HG02798 (cell line): ENCODE measurements at regions not wholly inside any gene's neighbourhood (a gene's known extent, or its start where the extent isn't known, plus 50 kb on each side); places are given as distances from the start of the nearest gene placed in this dataset.
"Not testable (repeated sequence)": the region's sequence is repeated elsewhere in the genome, so short reads cannot be mapped to it uniquely, and the experiment has no call there.

Source experiments
- ATAC-seq: cut with Tn5 transposase; IDR thresholded peaks from one replicate; pipeline ENCODE4 v1.9.1; 2021; ENCODE audit warnings: mild to moderate bottlenecking; ENCODE audit not compliant: unreplicated experiment, poor library complexity

DNA sequence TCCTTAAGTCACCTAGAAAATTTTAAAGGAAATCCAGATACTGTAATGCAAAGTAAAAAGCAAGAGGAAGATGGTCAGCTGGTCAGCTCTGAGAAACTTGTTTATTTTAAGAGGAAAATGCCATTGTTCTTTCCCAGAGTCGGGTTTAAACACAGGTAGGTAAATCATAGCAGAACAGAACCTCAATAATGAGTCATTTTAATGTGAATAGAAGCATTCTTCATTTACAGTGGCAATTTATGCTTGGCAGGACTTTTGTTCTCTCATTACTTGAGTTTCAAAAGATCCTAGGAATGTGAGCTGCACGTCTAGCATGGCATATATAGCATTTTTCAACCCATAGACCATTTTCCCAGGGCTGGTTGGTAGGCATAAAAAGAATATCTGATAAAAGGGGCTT is 132.3 kb downstream of the LIG4 start:
- ATAC-seq = no peak

DNA sequence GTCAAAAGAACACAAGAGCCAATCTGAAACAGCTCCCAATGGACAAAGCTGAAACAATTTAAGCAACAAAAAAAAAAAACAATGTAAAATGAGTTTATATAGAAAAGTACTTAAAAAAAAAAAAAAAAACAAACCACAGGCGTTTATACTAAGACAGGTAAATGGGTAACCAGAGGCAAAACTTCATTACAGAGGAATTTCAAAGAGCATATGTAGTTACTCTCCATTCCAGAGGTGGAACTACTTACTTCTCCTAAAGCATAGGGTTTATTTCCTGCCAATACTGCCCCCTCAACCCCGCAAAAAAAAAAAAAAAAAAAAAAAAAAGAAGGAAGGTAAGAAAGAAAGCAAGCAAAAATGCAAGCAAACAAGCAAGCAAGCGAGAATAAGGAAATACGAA is 132.9 kb downstream of the LIG4 start:
- no peak for ATAC-seq

DNA sequence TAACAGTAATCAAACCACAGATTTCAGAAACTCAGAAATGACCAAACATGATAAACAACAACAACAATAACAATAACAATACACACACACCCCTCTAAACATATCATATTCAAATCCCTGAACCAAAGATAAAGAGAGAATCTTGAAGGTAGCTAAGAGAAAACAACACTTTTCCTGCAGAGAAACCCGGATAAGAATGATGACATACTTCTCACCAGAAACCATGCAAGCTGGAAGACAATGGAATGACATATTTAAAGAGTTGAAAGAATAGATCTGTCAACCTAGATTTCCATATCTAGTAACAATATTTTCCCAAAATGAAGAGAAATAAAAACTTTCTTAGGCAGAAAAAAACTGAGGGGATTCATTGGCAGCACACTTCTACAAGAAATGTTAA is 138.1 kb downstream of the LIG4 start:
- no peak for ATAC-seq

DNA sequence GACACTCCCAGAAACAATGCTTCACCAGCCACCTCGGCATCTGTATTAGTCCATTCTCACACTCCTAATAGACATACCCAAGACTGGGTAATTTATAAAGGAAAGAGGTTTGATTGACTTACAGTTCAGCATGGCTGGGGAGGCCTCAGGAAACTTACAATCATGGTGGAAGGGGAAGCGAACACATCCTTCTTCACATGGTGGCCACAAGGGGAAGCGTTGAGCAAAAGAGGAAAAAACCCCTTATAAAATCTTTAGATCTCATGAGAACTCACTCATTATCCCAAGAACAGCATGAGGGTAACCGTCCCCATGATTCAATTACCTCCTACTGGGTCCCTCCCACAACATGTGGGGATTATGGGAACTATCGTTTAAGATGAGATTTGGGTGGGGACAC is 140.9 kb downstream of the LIG4 start:
- ATAC-seq = not testable (repeated sequence)

DNA sequence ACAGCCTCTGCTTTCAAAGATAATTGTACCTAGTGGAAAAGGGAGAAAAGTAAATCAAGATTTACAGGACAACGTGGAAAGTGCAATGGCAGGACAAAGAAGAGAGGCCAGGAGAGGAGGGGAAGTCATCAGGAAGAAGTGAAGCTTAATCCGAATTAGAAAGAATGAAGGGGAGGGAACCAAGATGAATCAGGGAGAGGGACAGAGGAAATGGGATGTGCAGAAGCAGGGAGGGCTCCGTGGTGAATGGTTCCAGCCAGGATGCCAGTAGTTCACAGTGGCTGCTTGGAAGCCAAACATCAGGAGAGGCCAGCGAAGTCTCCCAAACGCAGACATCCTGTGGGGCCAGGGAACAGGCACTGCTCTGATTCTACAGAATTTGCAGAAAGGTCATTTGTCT is 144.4 kb downstream of the LIG4 start:
- ATAC-seq = no peak

DNA sequence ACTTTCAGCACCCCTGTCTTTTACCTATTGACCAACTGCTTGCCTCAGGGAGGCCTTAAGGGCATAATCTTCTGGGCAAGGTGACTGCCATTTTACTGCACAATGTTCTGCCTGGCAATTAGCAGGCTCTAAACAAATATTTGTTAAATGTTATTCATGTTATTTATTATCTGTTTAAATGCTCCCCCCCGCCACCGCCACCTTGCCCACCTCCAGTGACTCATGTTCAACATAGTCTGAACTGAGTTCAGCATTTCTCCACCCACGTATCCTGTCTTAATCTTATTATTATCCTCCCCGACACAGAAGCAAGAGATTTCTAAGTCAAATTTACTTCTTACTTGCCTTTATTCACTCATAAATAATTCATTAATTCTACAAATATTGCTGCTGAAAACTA is 144.8 kb downstream of the LIG4 start:
- ATAC-seq = no peak

DNA sequence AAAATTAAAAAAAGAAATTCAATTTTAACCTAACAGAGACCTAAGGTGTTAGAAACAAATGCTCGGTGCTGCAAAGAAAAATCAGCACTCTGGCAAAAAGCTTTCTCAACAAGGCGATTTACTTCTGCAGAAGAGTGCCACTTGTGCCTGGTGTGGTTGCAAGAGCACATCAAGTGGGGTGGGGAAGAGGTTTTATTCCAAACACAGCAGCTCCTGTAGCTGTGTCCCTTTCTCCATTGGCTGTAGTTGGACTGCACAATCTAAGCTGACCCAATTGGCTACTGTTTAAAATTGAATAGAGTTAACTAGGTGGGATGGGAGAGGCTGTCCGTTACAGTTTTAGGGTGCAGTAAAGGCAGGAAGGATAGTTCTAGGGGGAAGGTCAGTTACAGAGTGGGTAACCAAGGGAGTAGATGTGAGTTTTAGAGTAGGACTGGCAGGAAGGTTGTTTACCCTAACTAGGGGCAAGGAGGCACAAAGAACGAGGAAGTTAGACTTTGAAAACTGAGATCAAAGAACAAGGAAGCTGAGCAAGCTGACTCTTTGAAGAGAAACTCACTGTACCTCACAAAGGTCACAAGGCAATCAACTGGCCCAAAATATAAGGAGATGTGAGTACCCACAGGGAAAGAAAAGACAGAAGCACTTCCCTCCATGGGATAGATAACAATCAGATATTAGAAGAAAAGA is 145.7 kb downstream of the LIG4 start:
- ATAC-seq = no peak

DNA sequence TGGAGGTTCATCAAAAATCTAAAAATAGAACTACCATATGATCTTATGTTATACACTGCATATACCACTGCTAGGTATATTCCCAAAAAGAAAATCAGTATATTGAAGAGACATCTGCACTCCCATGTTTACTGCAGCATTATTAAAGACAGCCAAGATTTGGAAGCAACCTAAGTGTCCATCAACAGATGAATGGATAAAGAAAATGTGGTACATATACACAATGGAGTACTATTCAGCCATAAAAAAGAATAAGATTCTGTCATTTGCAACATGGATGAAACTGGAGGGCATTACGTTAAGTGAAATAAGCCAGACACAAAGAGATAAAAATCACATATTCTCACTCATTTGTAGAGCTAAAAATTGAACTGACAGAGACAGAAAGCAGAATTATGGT is 151.0 kb downstream of the LIG4 start:
- not testable (repeated sequence) for ATAC-seq

DNA sequence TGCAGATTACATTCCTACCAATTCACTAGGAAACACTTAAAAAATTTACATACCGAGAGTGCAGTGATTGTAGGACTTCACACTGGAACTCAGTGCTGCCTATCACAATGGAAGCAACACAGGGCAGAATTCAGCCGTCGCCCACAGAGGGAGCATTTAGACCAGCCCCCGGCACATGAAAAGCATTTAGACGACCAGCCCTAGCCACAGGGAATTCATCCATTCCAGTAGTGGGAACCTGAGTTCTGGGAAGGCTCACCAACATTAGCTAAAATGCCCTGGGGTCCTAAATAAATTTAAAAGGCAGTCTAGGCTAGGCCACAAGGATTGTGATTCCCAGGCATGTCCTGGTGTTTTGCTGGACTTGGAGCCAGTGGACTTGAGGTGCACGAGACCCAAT is 155.2 kb downstream of the LIG4 start:
- no peak for ATAC-seq

DNA sequence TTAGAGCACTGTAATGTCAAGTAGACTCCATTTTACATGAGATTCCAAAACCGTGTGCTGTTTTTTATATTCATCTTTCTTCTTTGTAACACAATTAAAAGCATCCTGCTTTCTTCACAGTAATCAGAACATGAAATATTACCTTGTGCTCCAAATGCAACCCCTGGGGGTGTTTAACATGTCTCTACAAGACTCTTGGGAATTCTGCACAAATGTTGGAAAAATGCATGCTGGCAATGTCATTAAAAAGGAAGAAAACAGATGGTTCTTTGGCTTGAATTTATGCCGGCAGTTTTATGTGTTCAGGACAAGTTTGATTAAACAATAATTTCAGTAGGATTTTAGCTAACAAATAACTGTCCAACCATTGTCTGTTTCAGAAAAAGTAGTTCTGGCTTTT is 159.1 kb downstream of the LIG4 start:
- no peak for ATAC-seq

DNA sequence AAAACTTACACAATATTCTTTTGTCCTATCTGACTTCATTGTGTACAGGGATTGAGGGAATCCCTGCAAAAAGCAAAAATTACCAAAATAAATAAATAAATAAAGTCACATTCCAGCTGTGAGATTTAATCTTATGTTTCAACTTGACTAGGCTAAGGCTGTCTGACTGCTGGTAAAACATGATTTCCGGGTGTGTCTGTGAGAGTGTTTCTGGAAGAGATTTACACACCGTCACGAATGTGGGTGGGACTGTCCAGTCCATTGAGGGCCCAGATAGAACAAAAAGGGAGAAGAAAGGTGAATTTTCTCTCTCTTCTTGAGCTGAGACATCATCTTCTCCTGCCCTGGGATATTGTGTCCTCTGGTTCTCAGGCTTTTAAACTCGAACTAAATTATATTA is 166.1 kb downstream of the LIG4 start:
- no peak for ATAC-seq

DNA sequence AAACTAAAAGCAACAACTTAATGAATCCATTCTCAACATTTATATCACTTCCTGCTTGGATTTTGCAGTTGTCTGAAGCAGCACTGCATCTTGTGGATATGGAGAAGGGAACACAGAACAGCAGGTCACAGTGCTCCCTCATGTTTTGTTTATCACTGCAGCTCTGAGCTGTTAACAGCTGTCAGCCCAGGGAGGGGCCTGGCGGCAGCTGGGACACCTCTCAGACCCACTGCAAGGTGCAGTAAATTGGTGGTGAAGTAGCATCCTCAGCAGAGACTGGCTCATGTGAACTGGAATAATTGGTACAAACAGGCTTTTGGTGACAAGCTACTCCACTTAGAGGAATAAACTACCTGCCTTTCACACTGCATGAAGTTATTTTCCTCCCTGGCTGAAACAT is 170.4 kb downstream of the LIG4 start:
- ATAC-seq = no peak

DNA sequence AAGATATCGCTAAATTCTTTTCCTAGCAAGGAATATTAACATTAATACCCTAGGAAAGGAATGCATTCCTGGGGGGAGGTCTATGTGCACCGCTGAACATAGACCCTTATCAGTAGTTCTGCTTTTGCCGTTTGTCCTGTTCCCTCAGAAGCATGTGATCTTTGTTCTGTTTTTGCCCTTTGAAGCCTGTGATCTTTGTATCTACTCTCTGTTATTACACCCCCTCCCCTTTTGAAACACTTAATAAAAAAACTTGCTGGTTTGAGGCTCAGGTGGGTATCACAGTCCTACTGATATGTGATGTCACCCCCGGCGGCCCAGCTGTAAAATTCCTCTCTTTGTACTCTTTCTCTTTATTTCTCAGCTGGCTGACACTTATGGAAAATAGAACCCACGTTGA is 172.5 kb downstream of the LIG4 start:
- not testable (repeated sequence) for ATAC-seq

DNA sequence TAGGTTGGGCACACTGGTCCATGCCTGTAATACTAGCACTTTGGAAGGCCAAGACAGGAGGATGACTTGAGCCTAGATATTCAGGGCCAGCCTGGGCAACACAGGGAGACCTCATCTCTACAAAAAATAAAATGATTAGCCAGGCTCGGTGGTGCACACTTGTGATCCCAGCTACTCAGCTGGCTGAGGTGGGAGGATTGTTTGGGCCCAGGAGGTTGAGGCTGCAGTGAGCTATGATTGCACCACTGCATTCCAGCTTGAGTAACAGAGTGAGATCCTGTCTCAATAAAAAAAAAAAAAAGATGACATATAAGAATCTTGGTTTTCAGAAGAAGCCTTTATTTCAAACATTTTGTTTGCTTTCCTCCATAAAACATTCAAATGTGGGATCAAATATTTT is 178.0 kb downstream of the LIG4 start:
- no peak for ATAC-seq

DNA sequence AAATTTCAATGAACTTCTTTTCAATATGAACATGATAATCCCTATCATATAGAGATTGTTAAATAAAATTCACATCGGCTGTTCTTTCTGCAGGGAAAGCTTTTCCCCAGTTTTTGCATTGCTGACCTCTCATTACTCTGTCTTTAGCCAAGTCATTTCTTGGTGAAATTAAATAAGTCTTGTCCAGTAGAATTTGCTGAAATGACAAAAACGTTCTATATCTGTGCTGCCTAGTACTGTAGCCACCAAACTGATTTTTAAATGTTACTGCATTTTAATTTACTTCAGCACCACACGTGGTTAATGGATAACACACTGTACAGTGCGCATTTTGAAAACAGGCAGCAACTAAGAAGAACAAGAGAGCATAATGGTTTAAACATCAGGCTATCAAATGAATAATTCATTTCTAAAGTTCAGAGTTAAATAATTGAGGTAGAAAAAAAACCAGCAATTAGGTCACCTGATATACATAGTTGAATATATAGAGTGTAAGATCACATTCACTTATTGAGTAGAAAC is 178.9 kb downstream of the LIG4 start:
- no peak for ATAC-seq

DNA sequence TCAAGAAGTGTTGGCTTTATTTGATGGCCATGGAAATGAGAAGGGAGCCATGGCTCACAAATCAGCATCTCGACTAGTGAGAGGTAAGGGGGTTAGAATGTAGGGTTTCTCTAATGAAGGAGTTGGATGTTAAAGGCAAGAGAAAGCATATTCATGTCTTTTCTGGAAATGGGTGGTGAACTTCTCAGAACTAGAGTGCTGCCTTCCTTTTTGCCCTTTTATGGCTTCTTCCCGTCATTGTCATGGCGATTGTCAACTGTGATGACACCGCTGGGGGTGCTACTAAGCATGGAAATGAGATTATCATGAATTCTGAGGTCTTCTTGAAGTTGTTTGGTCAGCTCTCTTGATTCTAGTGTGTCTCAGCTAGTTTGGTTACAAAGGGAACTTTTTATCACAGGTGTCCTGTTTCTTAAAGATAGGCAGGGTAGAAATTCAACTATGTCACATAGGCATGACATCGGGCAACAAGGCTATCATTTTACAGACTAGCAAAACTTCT is 180.4 kb downstream of the LIG4 start:
- ATAC-seq = no peak

DNA sequence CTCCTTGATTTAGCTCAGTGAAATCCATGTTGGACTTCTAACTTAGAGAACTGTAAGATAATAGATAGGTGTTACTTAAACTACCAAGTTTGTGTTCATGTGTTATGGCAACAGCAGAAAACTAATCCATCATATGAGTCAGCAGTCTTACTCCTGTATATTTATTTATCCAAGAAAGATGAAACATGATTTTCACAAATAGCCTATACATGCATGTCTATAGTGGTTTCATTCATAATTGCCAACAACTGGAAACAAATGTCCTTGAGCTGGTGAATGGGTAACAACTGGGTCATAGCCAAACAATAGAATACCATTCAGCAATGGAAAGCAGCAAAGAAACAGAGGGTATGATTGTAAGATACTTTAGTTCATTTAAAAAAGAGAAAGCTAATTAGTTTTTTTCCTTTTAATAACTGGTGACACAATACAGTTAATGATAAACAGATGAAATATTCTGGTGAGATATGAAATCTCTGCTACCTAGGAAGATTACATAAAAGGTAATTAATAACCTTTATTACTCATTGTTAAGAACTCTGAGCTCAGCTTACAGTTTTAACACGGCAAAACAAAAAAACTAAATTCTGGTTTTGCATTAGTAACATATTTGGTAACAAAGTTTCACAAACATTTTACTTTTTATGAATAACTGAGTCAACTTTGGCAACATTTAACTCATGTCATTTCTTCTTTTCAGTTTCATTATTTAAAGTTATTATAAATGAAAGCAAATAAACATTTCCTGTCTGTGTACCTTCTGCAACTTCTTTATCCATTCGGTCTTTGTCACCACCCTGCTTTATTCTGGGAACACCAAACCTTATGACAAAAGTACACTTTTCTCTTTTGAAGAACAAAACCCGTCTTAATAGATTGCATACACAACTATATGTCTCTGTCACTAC is 181.3 kb downstream of the LIG4 start:
- ATAC-seq = no peak

DNA sequence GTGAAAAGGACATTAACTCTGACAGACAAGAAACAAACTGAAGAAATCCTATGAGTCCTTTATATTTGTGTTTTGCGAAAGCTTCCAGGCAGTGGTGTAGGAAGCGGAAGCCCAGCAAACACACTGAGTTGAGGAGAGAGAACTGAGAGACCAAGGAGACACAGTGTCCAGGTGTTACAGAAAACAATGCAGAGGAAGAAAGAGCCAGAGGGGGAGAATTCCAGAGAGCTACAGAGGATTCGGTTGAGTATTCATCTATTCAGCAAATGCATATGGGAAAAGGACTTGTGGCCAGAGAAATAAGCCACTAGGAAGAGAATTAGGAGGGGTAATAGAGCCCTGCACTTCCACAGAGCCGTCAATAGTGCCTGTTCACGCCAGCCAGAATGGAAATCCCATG is 183.5 kb downstream of the LIG4 start:
- no peak for ATAC-seq

DNA sequence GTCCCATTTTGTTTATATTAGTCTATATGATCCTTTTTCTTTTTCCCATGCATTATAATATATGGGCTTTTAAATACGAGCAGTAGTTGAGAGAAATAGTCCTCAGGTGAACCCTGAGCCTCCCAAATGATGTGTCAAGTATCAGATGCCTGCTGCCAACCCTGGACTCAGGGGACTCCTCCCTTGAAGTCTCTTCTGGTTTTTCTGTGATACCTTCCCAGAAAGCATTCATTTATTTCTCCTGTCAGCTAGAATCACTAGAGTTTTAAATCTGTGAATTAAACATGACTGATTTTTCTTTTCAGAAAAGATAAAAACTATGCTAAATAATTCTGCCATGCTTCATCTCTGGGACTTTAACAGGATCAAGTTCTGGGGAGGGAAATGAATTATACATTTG is 184.6 kb downstream of the LIG4 start:
- no peak for ATAC-seq

DNA sequence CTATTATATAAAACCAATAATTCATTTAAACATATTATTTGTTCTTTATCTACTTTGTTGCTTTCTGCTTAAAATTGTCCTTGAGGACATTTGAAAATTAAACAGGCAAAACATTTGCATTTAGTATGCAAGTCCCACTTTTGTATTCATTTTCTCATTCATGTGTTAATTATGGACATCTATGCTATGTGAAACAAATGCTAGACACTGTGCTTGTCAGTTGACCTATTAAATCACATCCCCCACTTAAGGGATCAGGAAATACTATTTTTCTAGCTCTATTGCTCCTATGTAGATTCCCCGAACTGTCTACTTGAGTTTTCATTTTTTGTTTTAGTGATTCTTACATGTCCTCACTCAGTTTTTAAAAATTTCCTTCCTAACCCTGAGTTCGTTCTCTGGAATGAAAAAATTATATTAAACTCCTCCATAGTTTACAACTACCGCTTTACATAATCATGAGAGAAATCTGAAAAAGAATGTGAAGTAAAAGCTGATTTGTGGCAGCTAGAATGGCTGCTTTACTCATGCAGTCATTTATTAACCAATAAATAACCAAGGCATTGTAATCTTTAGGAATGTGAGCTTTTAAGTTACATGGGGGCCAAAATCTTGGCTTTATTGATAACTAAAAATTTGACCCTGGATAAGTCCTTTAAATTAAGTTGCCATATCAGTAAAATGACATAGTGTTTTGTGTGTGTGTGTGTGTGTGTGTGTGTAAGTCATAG is 188.5 kb downstream of the LIG4 start:
- no peak for ATAC-seq

DNA sequence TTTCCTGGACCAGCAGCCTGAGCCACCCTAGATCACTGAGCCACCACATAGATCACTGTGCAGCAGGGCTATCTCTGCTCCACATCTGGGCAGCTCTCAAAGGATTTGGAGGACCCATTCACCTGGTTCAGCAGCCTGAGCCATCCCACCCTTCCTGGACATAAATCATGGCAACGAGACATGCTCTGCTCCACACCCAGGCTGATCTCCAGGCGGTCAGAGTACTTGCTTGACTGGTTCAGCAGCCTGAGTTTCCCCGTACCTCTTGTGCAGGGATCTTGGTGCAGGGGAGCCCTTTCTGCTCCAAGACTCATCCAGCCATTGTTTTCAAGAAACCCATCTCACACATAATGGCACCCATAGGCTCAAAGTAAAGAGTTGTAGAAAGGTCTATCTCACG is 195.3 kb downstream of the LIG4 start:
- no peak for ATAC-seq
